ENCODE measurements at regions not wholly inside any gene's neighbourhood (a gene's known extent, or its start where the extent isn't known, plus 50 kb on each side); places are given as distances from the start of the nearest gene placed in this dataset.

DNA sequence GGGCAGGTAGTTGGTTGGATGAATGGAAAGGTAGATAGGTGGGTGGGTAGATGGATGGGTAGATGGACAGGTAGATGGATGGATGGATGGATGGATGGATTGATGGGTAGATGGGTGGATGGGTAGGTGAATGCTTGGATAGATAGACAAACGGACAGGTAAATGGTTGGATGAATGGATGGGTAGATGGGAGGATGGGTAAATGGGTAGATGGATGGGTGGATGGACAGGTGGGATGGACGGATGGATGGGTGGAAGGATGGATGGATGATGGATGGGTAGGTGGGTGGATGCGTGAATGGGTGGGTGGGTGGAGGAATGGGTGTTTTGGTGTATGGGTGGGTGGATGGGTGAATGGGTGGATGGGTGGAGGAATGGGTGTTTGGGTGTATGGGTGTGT is 50.1 kb upstream of the ASAP2 start:
- no peak for DNase-seq (ENCODE audit: low read depth)

DNA sequence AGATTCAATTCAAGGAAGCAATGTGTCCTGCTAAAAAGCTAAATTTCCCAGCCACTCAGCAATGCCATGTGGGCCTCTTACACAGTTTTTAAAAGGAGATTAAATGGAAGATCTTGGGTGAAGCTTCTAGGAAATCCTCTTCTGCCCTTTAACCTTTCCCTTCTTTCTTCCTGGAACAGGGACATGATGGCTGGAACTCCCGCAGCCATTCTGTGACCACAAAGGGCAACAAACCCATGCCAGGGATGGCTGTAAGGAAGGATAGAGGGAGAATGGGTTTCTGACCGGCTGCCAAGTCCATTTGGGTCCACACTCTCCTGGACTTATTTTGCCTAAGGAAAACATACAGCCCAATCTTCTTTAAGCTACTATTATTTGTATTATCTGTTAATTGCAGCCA is 52.6 kb upstream of the ASAP2 start:
- no peak for DNase-seq (ENCODE audit: low read depth)

GRCh38 chr2:9153643-9153980 is 53.0 kb upstream of the ASAP2 start:
- no peak for DNase-seq (ENCODE audit: low read depth)

DNA sequence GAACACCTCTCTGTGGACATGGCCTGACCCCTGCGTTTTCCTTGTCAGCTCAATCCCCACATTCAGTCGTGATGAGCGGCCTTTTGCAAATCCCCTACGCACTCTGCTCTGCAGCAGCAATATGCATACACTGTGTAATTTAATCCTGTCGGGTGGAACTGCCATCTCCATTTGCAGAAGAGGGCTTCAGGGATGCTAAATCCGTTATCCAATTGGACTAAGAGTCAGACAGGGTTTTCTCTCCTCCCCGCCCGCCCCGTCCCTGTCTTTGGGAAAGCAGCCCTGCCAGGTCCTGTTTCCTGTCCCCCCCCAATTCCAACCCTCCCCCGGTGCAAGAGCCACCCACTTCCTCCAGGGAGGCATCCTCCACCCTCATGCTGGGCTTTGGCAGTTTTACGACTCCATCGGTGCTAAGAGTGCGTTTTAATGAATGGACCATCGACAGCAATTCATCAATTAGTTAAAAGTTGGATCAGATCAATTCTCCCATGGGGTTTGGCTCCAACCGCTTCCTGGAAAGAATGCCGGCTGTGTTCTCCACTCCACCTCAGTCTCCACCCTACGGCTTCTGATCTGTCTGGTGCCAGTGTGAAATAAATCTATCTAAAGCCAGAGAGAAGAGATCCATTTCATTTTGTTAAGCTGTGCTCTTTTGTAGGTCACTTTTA is 53.5 kb upstream of the ASAP2 start:
- DNase-seq (ENCODE audit: low read depth) = no peak

- DNase-seq (ENCODE audit: low read depth) = no peak
Observed at GRCh38 chr2:9150906-9151305, 55.7 kb upstream of the ASAP2 start.

- no peak for DNase-seq (ENCODE audit: low read depth)
Observed at GRCh38 chr2:9150568-9150900, 56.1 kb upstream of the ASAP2 start.

- no peak for DNase-seq (ENCODE audit: low read depth)
Observed at GRCh38 chr2:9149726-9150567, 56.7 kb upstream of the ASAP2 start.

DNA sequence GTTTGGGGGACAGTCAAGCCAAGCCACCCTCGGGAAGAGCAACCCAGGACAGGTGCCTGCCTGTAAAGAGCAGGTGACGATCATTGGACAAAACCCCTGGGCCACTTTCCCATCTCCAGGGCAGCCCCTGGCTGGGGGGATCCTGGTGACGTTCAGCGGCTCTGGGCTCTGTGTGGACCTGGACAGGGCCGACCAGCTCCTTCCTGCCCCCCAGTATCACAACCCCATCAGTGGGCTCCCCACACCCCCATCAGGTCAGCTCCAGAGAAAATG is 57.3 kb upstream of the ASAP2 start:
- no peak for DNase-seq (ENCODE audit: low read depth)

DNA sequence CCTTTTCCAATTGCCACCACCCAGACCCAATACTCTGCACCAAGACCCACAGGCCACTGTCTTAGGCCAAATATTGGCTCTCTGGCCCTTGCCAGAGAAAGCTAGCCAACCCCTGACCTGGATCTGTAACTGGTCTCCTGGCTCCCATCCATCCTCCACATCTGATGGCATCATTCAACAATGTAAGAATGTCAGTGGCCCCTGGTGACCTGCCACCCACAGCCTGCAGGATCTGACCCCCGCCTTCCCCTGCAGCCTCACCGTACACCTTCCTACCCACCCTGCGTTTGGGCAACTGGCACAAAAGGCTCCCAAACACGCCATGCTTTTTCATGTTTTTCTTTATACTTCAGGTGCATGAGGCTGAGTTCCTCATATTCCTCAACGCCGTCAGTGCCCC is 60.0 kb upstream of the ASAP2 start:
- no peak for DNase-seq (ENCODE audit: low read depth)

GRCh38 chr2:9145752-9146430 is 60.7 kb upstream of the ASAP2 start:
- no peak for DNase-seq (ENCODE audit: low read depth)

GRCh38 chr2:9145109-9145751 is 61.4 kb upstream of the ASAP2 start:
- DNase-seq (ENCODE audit: low read depth) = no peak

- DNase-seq (ENCODE audit: low read depth) = no peak
Observed at GRCh38 chr2:9144617-9145016, 62.0 kb upstream of the ASAP2 start.

DNA sequence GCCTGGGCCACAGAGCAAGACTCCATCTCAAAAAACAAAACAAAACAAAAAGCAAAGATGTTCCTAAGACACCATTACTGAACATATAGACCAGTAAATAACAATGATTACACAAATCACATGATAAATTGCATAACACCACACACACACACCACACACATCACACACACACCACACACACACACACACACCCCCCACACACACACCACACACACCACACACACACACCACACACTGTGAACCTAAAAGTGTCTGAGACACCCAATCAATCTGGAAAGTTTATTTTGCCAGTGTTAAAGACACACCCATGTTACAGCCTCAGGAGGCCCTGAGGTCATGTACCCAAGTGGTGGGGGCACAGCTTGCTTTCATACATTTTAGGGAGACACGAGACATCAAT is 62.6 kb upstream of the ASAP2 start:
- DNase-seq (ENCODE audit: low read depth) = no peak

- no peak for DNase-seq (ENCODE audit: low read depth)
Observed at GRCh38 chr2:9143264-9143815, 63.3 kb upstream of the ASAP2 start.

GRCh38 chr2:9142551-9143263 is 63.9 kb upstream of the ASAP2 start:
- peak; percentile 74 for DNase-seq (ENCODE audit: low read depth)

DNA sequence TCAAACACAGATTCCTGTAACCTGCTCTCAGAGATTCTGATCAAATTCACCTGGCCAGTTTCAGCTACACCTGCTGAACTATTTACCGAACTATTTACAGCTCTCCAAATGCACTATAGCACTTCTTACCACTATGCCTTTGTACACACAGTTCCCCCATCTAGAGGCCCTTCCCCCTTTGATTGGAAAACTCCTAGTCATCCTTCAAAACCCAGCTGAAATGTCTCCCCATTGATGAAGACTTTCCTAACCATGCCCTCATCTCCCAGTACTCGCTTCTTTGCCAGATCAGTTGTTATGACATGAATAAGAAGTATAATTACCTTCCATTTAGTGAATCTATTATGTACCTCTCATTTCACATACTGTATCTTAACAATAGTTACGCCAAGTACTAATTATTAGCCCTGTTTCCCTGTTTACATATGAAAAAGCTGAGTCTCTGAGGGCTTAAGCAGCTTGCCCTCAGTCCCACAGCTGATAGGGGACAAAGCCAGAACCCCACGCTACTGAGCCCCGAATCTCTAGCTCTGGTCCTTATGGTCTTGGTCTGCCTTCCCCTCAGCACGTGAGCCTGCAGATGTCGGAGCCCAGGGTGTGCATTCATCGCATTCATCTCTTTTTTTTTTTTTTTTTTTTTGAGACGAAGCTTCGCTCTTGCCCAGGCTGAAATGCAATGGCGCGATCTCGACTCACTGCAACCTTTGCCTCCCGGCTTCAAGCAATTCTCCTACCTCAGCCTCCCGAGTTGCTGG is 64.7 kb upstream of the ASAP2 start:
- DNase-seq (ENCODE audit: low read depth) = no peak

- no peak for DNase-seq (ENCODE audit: low read depth)
Observed at GRCh38 chr2:9141091-9141667, 65.4 kb upstream of the ASAP2 start.

- DNase-seq (ENCODE audit: low read depth) = no peak
Observed at GRCh38 chr2:9140645-9141044, 66.0 kb upstream of the ASAP2 start.

- DNase-seq (ENCODE audit: low read depth) = peak; percentile 57
Observed at GRCh38 chr2:9139491-9140443, 66.8 kb upstream of the ASAP2 start.
